K562 (cell line): ENCODE measurements at regions not wholly inside any gene's neighbourhood (a gene's known extent, or its start where the extent isn't known, plus 50 kb on each side); places are given as distances from the start of the nearest gene placed in this dataset.

Source experiments
- ATAC-seq: fragments of 200-7000 bp; cut with Tn5 transposase; 3 replicates; pipeline ENCODE4 v1.9.1; 2020; ENCODE audit warnings: moderate library complexity
- BruUV-seq: library from RNA; stranded (reverse); fragments of 400-500 nt; replicated peaks from 2 replicates; lab custom pipeline; 2021; lab: Mats Ljungman, UMichigan
- CTCF ChIA-PET: fragments of 300-600 bp; formaldehyde crosslinking; extraction: SDS; loops from one replicate; lab custom pipeline; 2021; ENCODE audit warnings: low intra/inter-chr PET ratio; lab: Yijun Ruan, JAX
- POLR2A ChIA-PET: fragments of 300-600, 350-650 bp; sonication (Branson Sonifier 250); formaldehyde crosslinking; extraction: SDS; loops from one replicate; lab custom pipeline; 2021; ENCODE audit warnings: antibody characterized with exemption, inconsistent platforms; lab: Yijun Ruan, JAX
- DNase-seq, 4 experiments: peaks; one replicate each; pipeline versions ENCODE4 v3.0.0 to v3.0.0-alpha.2; 2011 to 2018; ENCODE audit warnings: low spot score in 3 of 4, mixed read lengths in 3 of 4; ENCODE audit errors: extremely low read depth in 1 of 4
- FAIRE-seq: peaks from 2 replicates; lab custom pipeline; 2011; peaks lifted over from hg19 to GRCh38; lab: Jason Lieb, UNC
- H2AFZ ChIP-seq: 2 replicates; pipeline ENCODE4 v1.6.0; 2011; ENCODE audit warnings: low read depth, low read length, control low read depth, inconsistent platforms
- H3K27ac ChIP-seq: fragments of 200-600 bp; 3 replicates; pipeline ENCODE4 v1.8.0; 2011; ENCODE audit warnings: low read depth, mild to moderate bottlenecking, control low read depth, inconsistent platforms, low read length, moderate library complexity, mixed read lengths; ENCODE audit errors: extremely low read depth
- H3K27me3 ChIP-seq, 2 experiments: fragments of 300-600 bp in 1 of 2; 2 replicates in 1 of 2; 3 replicates in 1 of 2; pipeline versions ENCODE4 v1.6.0 to v1.8.0; 2011; ENCODE audit warnings: inconsistent platforms in 2 of 2, low read length in 2 of 2, mild to moderate bottlenecking in 1 of 2, mixed read lengths in 1 of 2, moderate library complexity in 1 of 2; ENCODE audit not compliant: control insufficient read depth in 2 of 2, insufficient read depth in 2 of 2
- H3K36me3 ChIP-seq: fragments of 300-600 bp; 3 replicates; pipeline ENCODE4 v1.8.0; 2011; ENCODE audit warnings: mild to moderate bottlenecking, low read length, inconsistent platforms; ENCODE audit not compliant: control insufficient read depth, insufficient read depth
- H3K4me1 ChIP-seq, 2 experiments: fragments of 200-600 bp in 1 of 2; replicated peaks in 1 of 2; 2 replicates in 1 of 2; 3 replicates in 1 of 2; pipeline versions ENCODE4 v1.5.1 to v1.8.0; 2011; ENCODE audit warnings: inconsistent platforms in 2 of 2, low read length in 2 of 2, mild to moderate bottlenecking in 1 of 2, mixed read lengths in 1 of 2, moderate library complexity in 1 of 2; ENCODE audit not compliant: control insufficient read depth in 2 of 2, insufficient read depth in 2 of 2
- H3K4me2 ChIP-seq: 2 replicates; pipeline ENCODE4 v1.6.1; 2011; ENCODE audit warnings: low read length, control low read depth, inconsistent platforms, mixed read lengths; ENCODE audit not compliant: insufficient read depth
- H3K4me3 ChIP-seq: fragments of 200-600 bp; sonication (generic), shearing (Covaris generic); 2 replicates; pipeline ENCODE4 v1.5.1; 2016; ENCODE audit warnings: control low read depth, inconsistent platforms
- H3K79me2 ChIP-seq: fragments of 200-600 bp; 3 replicates; pipeline ENCODE4 v1.8.0; 2011; ENCODE audit warnings: low read length, inconsistent platforms; ENCODE audit not compliant: control insufficient read depth, insufficient read depth
- H3K9ac ChIP-seq, 2 experiments: 2 replicates each; pipeline versions ENCODE4 v1.6.0 to v1.6.1; 2011; ENCODE audit warnings: low read depth in 2 of 2, low read length in 2 of 2, control low read depth in 1 of 2, inconsistent platforms in 1 of 2, mild to moderate bottlenecking in 1 of 2, mixed read lengths in 1 of 2; ENCODE audit not compliant: insufficient read depth in 1 of 2
- H3K9me1 ChIP-seq: one replicate; pipeline ENCODE4 v1.6.0; 2011; ENCODE audit warnings: inconsistent platforms, mild to moderate bottlenecking, low read length, moderate library complexity; ENCODE audit not compliant: control insufficient read depth, insufficient read depth
- H3K9me3 ChIP-seq: replicated peaks from 2 replicates; pipeline ENCODE4 v1.5.1; 2011; ENCODE audit warnings: low read depth, low read length, inconsistent platforms; ENCODE audit not compliant: control insufficient read depth, insufficient read depth
- H4K20me1 ChIP-seq: replicated peaks from 2 replicates; pipeline ENCODE4 v1.6.1; 2011; ENCODE audit warnings: low read length, inconsistent platforms, mixed read lengths; ENCODE audit not compliant: control insufficient read depth, insufficient read depth
- DMBX1 ChIP-seq: fragments of 250-450 bp; sonication (Bioruptor Pico); IDR thresholded peaks from 2 replicates; pipeline ENCODE4 v1.8.0; 2022; ENCODE audit warnings: inconsistent platforms, mild to moderate bottlenecking, moderate library complexity, borderline replicate concordance
- FOSL1 ChIP-seq: fragments of 200-800 bp; sonication (Bioruptor generic); conservative IDR thresholded peaks from 2 replicates; pipeline ENCODE4 v1.6.1; 2016; ENCODE audit warnings: missing genetic modification characterization, missing compliant biosample characterization
- HDAC2 ChIP-seq: fragments of 450-650 bp; IDR thresholded peaks from 2 replicates; pipeline ENCODE4 v1.6.1; 2016; ENCODE audit warnings: mild to moderate bottlenecking
- HMGN3 ChIP-seq: IDR thresholded peaks from 2 replicates; pipeline ENCODE4 v1.6.1; 2011; ENCODE audit warnings: borderline replicate concordance, low read depth, mild to moderate bottlenecking, mixed read lengths, low read length; ENCODE audit not compliant: insufficient read length; ENCODE audit errors: extremely low read depth
- MEF2A ChIP-seq: IDR thresholded peaks from 2 replicates; pipeline ENCODE4 v1.6.1; 2011; ENCODE audit warnings: low read depth, mild to moderate bottlenecking, low read length, moderate library complexity; ENCODE audit not compliant: control insufficient read depth
- NBN ChIP-seq: fragments of 450-650 bp; IDR thresholded peaks from 2 replicates; pipeline ENCODE4 v1.6.1; 2016; ENCODE audit warnings: low read depth, mild to moderate bottlenecking
- NCOA4 ChIP-seq: fragments of 450-650 bp; IDR thresholded peaks from 2 replicates; pipeline ENCODE4 v1.6.1; 2018; ENCODE audit warnings: mild to moderate bottlenecking; ENCODE audit not compliant: partially characterized antibody
- PHF21A ChIP-seq: fragments of 450-650 bp; IDR thresholded peaks from 2 replicates; pipeline ENCODE4 v1.6.1; 2017; ENCODE audit warnings: low read depth, borderline replicate concordance
- PTTG1 ChIP-seq: fragments of 450-650 bp; IDR thresholded peaks from 2 replicates; pipeline ENCODE4 v1.6.1; 2016; ENCODE audit warnings: low read depth, mild to moderate bottlenecking, missing genetic modification characterization, missing compliant biosample characterization
- STAG1 ChIP-seq: sonication (generic); formaldehyde crosslinking; IDR thresholded peaks from 2 replicates; pipeline ENCODE4 v1.5.0; 2020; ENCODE audit warnings: missing genetic modification reagents, borderline replicate concordance
- TAF7 ChIP-seq: fragments of 450-650 bp; IDR thresholded peaks from 2 replicates; pipeline ENCODE4 v1.6.1; 2016; ENCODE audit warnings: missing genetic modification characterization, missing compliant biosample characterization
- THRA ChIP-seq: fragments of 450-650 bp; IDR thresholded peaks from 2 replicates; pipeline ENCODE4 v1.6.1; 2017; ENCODE audit warnings: mild to moderate bottlenecking, moderate library complexity
- YY1 ChIP-seq, 3 experiments: IDR thresholded peaks; 2 replicates each; pipeline ENCODE4 v1.6.1; 2011; ENCODE audit warnings: low read length in 2 of 3, mild to moderate bottlenecking in 2 of 3, moderate library complexity in 2 of 3, borderline replicate concordance in 1 of 3, control low read depth in 1 of 3, low read depth in 1 of 3; ENCODE audit not compliant: insufficient read depth in 3 of 3, insufficient replicate concordance in 2 of 3, control insufficient read depth in 1 of 3, insufficient read length in 1 of 3; ENCODE audit errors: extremely low read depth in 1 of 3
- ZNF41 ChIP-seq: fragments of 250-450 bp; sonication (Bioruptor Pico); conservative IDR thresholded peaks from 2 replicates; pipeline ENCODE4 v1.4.0; 2020; ENCODE audit warnings: mild to moderate bottlenecking
- ZNF507 ChIP-seq: conservative IDR thresholded peaks from 2 replicates; pipeline ENCODE4 v1.6.1; 2017; ENCODE audit warnings: missing genetic modification characterization, missing compliant biosample characterization
- ZNF551 ChIP-seq: fragments of 250-450 bp; sonication (Bioruptor Pico); IDR thresholded peaks from 2 replicates; pipeline ENCODE4 v1.5.0; 2021; ENCODE audit warnings: mild to moderate bottlenecking, moderate library complexity
- WGBS: fragments of 100-300 bp; shearing (Covaris generic); methylation state at CpG from one replicate; pipeline ENCODE4 v1.1.6; 2016; ENCODE audit warnings: low coverage, mixed read lengths; ENCODE audit not compliant: insufficient coverage; ENCODE audit errors: missing lambda C conversion rate; 5-methylcytosine and 5-hydroxymethylcytosine counted together
- in situ Hi-C: fragments of 300-500 bp; cut with MboI; formaldehyde crosslinking; loops from 4 replicates; pipeline ENCODE4 v1.15.0; 2018; ENCODE audit warnings: inconsistent platforms, mixed read lengths
- intact Hi-C: fragments of 100-400 bp; cut with micrococcal nuclease; formaldehyde crosslinking; loops from 2 replicates; pipeline ENCODE4 v1.14.2; 2022
- TF ChIP-seq, protein P1 (sequence below): fragments of 450-650 bp; formaldehyde crosslinking; IDR thresholded peaks from 2 replicates; pipeline ENCODE4 v1.4.0; 2022; ENCODE audit warnings: missing genetic modification characterization
- TF ChIP-seq, protein P2 (sequence below), 2 experiments: IDR thresholded peaks; 2 replicates each; pipeline ENCODE4 v1.6.1; 2012; ENCODE audit warnings: improper control_type of control experiment in 2 of 2, low read depth in 2 of 2, low read length in 2 of 2, borderline replicate concordance in 1 of 2

DNA sequence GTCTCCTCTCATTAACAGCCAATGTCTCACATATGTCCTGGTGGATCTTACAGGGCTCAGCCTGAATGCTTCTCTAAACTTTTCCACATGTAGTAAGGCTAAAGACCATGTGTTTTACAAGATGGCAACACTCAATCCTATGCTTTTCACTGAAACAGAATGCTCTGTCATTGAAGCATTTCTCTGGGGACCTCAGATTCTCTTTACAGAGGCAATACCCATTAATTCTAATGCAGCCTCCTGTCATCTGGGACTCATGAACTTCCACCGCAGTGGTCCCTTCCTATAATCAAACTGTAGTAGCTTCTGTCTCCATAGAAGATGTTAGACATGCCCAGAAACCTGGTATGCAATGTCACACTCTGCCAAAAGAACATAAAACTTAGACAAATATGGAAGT is 926.6 kb upstream of the RBFOX1 start:
- DNase-seq = no peak
- Histone ChIP-seq H3K4me2 (no peak overlapping the region), H3K36me3 (no peaks in the 10 kb centered on the region), H3K9me1 (no peaks in the 10 kb centered on the region)
- ATAC-seq = no peak
- in situ Hi-C loops = no loop called here
- TF ChIP-seq DMBX1 (CRISPR knock-in tag) (no peak), PHF21A (no peak), ZNF551 (CRISPR knock-in tag) (no peak), HMGN3 (no peak), NBN (no peak), HDAC2 (no peak), MEF2A (no peak), THRA (no peak), TAF7 (tag) (no peak), YY1 (IDR thresholded peaks at IDR 0.05; ENCODE audit: borderline replicate concordance in 1 of 3, control insufficient read depth in 1 of 3, extremely low read depth in 1 of 3, insufficient read depth in 3 of 3, insufficient read length in 1 of 3, insufficient replicate concordance in 2 of 3, low read depth in 1 of 3, low read length in 2 of 3) (no peak), PTTG1 (tag) (no peak), NCOA4 (no peak), FOSL1 (tag) (no peak), ZNF41 (CRISPR knock-in tag) (no peak), ZNF507 (no peak), STAG1 (CRISPR knock-in tag) (no peak)
- TF ChIP-seq, protein P1, sequence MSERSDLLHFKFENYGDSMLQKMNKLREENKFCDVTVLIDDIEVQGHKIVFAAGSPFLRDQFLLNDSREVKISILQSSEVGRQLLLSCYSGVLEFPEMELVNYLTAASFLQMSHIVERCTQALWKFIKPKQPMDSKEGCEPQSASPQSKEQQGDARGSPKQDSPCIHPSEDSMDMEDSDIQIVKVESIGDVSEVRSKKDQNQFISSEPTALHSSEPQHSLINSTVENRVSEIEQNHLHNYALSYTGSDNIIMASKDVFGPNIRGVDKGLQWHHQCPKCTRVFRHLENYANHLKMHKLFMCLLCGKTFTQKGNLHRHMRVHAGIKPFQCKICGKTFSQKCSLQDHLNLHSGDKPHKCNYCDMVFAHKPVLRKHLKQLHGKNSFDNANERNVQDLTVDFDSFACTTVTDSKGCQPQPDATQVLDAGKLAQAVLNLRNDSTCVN (CRISPR knock-in tag) = no peak
- TF ChIP-seq, protein P2, sequence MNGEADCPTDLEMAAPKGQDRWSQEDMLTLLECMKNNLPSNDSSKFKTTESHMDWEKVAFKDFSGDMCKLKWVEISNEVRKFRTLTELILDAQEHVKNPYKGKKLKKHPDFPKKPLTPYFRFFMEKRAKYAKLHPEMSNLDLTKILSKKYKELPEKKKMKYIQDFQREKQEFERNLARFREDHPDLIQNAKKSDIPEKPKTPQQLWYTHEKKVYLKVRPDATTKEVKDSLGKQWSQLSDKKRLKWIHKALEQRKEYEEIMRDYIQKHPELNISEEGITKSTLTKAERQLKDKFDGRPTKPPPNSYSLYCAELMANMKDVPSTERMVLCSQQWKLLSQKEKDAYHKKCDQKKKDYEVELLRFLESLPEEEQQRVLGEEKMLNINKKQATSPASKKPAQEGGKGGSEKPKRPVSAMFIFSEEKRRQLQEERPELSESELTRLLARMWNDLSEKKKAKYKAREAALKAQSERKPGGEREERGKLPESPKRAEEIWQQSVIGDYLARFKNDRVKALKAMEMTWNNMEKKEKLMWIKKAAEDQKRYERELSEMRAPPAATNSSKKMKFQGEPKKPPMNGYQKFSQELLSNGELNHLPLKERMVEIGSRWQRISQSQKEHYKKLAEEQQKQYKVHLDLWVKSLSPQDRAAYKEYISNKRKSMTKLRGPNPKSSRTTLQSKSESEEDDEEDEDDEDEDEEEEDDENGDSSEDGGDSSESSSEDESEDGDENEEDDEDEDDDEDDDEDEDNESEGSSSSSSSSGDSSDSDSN (IDR thresholded peaks at IDR 0.05; ENCODE audit: borderline replicate concordance in 1 of 2, low read depth in 2 of 2, low read length in 2 of 2) = no peak
- TF ChIP-seq, all 486 proteins: peak for 0
- no peaks in the 10 kb centered on the region for H3K9me3 ChIP-seq
- ChIA-PET POLR2A (no interaction called here), CTCF (no interaction called here)
- H3K27me3 ChIP-seq = peaks cover 3% of the 10 kb centered on the region in 2 experiments; a peak in 2 of 5 replicates
- no peak overlapping the region for H3K27ac ChIP-seq
- intact Hi-C loops = no loop called here
- H3K4me1 ChIP-seq = no peaks in the 10 kb centered on the region
- WGBS = 0% methylated on average over 1 of the region's 1 CpG
- no peak overlapping the region for H3K9ac ChIP-seq
- no peaks in the 10 kb centered on the region for H4K20me1 ChIP-seq
- BruUV-seq = no TSS peak
- FAIRE-seq = no peak
- no peaks in the 10 kb centered on the region for H3K79me2 ChIP-seq
- H2AFZ ChIP-seq = no peak overlapping the region
- no peak overlapping the region for H3K4me3 ChIP-seq
